Activated CD8-positive, alpha-beta memory T cell treated with anti-CD3 and anti-CD28 coated beads for 24 hours (primary cell): ENCODE measurements at regions not wholly inside any gene's neighbourhood (a gene's known extent, or its start where the extent isn't known, plus 50 kb on each side); places are given as distances from the start of the nearest gene placed in this dataset.
"Not testable (repeated sequence)": the region's sequence is repeated elsewhere in the genome, so short reads cannot be mapped to it uniquely, and the experiment has no call there.

Experiments
- DNase-seq: peaks from one replicate; pipeline ENCODE4 v3.0.0-alpha.2; 2020

DNA sequence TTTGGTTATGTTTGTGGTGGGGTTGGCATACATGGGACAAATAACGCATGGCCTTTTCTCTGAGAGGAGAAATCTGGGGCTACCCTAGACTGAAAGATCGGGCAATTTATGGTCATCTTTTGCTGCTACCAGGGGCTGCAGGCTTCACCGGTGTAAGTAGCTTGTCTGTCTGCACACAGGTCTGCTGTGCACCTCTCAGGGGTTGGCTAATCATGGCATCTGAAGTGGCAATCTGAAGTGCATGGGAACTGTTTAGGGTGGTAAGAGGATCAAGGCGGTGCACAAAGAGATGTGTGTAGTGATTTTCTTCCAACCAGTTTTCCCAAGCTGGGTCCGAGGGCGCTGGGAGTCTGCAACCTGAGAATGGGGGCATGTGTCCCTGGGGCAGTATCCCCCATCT is 141.3 kb downstream of the EMP1 start:
- DNase-seq: no peak

GRCh38 chr12:13336216-13336615 is 139.7 kb downstream of the EMP1 start:
- DNase-seq: no peak

GRCh38 chr12:13328535-13328934 is 132.0 kb downstream of the EMP1 start:
- DNase-seq: no peak

DNA sequence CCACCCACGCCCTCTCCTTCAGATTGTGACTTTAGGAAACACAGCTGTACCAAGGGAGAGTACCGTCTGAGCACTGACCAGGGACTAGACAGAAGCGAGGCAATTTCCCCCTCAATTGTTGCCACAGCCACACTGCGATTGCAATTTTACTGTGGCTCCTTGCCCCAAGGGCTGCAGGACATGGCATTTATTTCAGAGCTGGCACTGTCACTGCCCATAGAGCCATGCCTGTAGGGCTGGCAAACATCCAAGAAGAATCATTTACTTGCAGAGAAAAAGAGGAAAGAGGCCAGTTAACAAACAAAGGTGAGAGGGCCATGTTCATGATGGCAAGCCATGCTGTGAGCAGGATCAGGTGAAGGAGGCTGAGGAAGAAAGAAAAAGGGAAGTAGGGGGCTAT is 129.6 kb downstream of the EMP1 start:
- DNase-seq: no peak

DNA sequence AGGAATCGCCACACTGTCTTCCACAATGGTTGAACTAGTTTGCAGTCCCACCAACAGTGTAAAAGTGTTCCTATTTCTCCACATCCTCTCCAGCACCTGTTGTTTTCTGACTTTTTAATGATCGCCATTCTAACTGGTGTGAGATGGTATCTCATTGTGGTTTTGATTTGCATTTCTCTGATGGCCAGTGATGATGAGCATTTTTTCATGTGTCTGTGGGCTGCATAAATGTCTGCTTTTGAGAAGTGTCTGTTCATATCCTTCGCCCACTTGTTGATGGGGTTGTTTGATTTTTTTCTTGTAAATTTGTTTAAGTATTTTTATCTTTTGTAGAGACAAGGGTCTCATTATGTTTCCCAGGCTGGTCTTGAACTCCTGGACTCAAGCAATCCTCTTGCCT is 128.5 kb downstream of the EMP1 start:
- DNase-seq: not testable (repeated sequence)

DNA sequence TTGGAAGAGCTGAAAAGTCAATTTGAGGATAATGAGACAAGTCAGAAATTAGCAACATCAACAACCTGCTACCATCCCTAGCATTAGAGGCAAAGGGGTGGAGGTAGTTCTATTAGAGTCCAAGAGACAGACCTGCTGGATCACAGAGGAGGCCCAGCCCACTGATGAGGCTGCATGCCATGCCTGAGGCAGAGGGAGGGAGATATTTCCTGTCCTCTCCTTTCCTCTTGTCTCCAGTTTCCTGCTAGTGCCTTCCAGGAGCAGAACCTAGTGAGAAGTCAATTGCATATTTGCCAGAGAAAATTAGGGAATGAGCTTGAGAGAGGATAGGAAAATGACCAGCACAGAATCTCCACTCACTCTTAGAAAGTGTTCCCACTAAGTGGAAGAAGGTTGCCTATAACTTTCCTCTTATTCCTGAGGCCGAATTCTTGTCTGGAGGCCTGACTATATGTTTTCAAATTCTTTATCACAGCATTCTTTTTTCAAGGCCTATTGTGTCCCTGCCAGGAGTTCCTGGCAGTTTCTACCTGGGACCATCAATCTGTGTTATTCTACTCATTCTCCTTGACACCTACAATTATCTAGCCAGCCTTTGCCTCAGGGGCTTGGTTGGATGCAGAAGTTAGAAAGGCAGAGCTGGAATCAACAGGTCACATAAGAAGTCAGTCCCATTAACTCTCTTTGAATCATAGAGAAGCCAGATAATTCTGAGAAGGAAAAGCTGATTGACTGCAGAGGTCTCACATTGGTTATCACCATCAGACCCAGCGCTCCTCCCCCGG is 121.9 kb downstream of the EMP1 start:
- no peak for DNase-seq

GRCh38 chr12:13316587-13317246 is 120.2 kb downstream of the EMP1 start:
- DNase-seq: no peak

DNA sequence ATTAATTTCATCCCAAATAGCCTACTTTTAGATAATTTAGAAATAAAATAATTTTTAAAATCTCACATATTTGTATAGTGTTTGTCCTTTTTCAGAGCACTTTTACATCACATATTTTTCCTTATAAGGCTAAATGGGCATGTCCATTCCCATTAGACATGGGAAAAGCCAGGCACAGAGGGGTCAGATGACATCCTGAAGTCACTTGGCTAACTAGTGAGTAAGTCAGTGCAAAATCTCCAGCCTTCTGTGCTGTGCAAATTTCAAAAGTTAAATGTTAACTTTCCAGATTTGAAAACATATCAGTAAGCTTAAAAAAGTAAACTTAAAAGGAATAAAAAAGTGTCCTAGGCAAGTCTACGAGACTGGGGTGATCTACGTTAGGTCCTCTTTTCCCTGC is 117.4 kb downstream of the EMP1 start:
- DNase-seq: no peak

GRCh38 chr12:13311551-13311950 is 115.0 kb downstream of the EMP1 start:
- DNase-seq: no peak

DNA sequence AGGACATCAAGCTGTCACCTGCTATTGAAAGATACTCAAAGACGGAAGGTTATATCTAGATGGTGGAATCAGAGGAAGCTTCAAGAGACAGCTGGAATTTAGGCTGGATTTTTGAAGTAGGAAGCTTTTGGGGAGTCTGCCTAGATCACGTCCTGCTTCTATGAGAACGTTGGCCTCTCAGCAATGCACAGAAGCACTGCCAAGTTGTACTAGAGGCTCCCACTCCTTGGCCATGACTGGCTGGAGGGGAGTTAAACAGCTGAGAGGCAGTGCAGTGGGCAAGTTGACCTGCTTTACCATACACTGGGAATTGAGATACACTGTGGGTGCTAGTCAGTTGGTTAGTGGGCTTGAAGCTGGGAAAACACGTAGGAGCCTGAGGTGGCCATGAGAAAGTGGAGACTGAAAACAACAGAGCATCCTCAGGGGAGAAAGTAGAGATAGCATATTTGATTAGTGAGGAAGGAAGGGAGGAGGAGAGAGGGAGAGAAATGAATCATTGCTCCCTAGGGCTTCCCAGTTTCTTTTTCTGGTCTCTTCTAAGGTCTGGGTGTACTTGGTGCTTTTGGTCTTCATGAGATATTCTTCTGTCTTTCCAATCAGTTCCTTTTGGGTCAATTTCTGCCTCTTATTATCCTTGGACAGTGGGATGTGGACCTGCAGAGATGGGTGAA is 110.8 kb downstream of the EMP1 start:
- no peak for DNase-seq

DNA sequence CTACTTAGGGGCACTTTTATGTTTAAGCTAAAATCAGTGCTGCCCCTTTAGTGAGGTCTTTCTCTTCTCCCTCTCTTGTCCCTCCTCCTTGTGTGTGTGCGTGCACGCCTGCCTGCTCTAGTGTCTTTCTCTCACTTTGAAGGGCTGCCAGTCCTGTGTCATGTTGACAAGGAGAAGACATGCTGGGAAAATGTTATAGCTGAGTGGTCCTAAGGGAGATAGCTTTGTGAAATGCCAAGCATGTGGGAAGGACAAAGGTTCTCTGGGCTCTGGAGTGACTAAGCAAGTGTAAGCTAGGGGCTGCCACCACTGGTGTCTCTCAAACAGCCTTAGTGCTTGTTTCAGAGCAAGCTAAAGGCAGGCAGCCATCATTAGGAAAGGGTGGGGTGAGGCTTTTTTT is 108.4 kb downstream of the EMP1 start:
- DNase-seq: no peak

DNA sequence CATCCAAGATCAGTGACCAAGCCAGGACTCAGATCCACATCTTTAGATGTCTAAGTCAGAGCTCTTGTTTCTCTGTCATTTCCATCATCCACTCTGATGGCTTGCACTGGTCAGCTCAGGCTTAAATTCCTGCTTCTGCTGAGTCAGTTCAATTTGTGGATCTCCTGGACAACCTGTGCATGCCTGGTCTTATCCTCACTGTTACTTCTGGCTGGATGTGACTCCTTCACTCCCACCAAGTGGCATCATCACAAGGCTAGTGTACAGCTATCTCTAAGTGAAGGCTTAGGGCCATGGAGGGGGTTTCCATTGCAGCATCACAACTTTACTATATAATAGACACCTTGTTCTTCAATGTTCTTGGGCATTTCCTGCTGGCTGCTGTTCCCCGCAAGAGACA is 102.9 kb downstream of the EMP1 start:
- DNase-seq: no peak

DNA sequence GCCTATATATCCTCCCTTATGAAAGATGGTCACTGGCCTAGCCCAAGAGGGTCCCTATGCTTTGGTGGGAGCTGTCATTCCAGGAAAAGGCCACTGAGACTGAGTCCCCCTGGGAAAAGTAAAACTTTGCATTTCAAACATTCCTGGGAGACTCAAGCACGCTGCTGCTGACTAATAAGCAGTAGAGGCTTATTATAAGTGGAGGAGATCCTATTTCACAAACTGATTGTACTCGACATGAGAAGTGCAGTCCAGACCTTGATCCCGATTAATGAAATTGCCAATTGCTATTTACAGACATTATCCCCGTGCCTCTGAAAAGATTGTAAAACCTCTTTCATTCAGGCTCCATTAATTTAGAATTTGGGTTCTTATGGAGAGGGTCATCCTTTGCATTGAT is 96.6 kb downstream of the EMP1 start:
- DNase-seq: no peak

GRCh38 chr12:13289653-13290289 is 93.2 kb downstream of the EMP1 start:
- DNase-seq: no peak

GRCh38 chr12:13288937-13289652 is 92.6 kb downstream of the EMP1 start:
- DNase-seq: no peak

DNA sequence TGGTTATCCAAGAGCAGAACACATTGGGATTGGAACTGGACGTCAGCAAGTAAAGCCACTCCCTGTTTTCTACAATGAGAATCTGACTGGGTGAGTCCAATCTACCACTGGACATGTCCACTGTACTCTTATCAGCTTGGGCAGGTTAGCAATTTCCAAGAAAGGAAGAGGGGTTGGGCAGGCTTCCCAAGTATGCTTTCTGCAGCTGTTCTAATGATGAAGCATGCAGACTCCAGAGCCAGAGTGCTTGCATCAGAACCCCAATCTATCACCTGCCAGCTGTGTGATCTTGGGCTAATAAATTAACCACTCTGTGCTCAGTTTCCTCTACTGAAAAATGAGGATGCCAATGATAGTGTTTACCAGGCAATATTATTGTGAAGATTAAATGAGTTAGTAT is 92.0 kb downstream of the EMP1 start:
- no peak for DNase-seq

GRCh38 chr12:13283867-13284266 is 87.3 kb downstream of the EMP1 start:
- no peak for DNase-seq

- no peak for DNase-seq
These were observed 86.3 kb downstream of the EMP1 start for GRCh38 chr12:13282861-13283260.

- DNase-seq: peak; percentile 86
These were observed 81.8 kb downstream of the EMP1 start for GRCh38 chr12:13278249-13278787.

DNA sequence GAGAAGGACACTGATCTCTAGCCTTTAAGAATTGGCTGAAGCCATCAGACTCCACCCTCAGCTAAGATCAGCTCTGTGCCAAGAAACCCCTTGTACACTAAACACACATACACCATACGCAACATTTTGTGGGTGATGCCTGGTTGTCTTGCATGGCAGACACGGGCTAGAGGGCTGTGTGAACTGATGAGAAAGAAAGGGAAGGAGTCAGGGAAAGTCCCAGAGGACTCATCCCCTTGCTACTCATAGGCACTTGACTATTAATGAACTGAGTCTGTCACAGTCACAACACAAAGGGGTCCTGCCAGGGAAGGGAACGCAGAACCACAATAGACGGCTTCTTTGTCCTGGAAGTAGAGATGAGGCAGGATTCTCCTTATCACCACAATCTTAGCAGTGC is 80.8 kb downstream of the EMP1 start:
- no peak for DNase-seq

DNA sequence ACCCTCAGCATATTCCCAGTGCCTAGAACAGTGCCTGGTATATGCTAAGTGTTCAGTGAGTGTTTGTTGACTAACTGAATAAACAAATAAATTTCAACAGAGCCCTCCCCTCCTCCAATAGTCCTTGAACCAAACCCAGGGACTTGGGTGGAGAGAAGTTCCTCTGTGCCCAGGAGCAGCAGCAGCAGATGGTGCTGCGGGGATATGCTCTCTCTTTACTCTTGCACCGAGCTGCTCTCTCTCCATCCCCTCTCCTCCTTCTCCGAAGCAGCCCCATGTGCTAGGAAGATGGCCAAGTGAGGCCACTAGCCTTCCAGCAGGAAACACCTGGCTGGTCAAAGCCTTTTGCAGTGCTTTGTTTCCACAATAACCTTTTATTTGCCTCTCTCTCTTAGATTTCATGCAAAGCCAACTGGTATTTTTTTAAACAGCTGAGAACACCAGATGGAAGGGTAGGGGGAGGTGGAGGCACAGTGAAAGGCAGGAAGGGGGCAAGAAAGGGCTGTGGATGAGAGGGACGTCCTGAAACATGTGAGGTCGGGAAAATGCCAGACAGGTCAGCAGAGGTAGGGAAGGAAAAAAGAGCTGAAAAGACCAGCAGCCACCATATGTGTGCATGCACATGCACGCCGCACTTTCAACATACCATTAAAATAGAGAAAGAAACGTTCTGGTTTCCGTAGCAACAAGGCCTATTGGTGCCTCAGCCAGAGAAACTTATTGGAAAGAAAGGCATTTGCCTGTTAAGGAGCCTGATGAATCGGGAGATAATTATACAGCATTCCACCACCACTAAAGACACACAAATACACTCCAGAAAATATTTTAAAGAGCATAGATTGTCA is 78.9 kb downstream of the EMP1 start:
- DNase-seq: no peak

DNA sequence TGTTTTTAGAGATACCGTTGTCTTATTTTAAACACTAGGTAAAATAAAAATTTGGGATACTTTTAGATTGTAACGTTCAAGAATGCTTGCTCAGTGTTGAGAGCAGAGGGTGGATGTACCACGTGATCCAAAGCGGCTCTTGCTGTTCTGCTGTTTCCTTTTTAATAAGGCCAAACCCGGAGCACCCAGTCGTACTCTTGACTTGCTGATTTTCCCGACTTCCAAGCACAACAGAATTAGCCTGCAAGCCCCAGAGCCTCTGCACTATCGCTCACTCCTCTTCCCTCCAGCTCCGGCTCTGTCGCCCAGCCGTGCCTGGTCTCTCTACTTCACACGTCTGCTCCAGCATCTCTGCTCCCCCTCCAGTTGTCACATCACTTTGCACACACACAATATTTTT is 77.3 kb downstream of the EMP1 start:
- no peak for DNase-seq
